Astrocyte (in vitro differentiated cells and primary cell): ENCODE measurements at regions not wholly inside any gene's neighbourhood (a gene's known extent, or its start where the extent isn't known, plus 50 kb on each side); places are given as distances from the start of the nearest gene placed in this dataset.
"Not testable (repeated sequence)": the region's sequence is repeated elsewhere in the genome, so short reads cannot be mapped to it uniquely, and the experiment has no call there.

Experiments used
- CTCF ChIP-seq: IDR thresholded peaks from 2 replicates; pipeline ENCODE4 v1.5.1; 2011; ENCODE audit warnings: low read depth, mild to moderate bottlenecking, inconsistent platforms, low read length, moderate library complexity; ENCODE audit not compliant: insufficient read depth
- EZH2 ChIP-seq: IDR thresholded peaks from 2 replicates; pipeline ENCODE4 v1.6.1; 2012; ENCODE audit warnings: mild to moderate bottlenecking, low read length, inconsistent platforms; ENCODE audit not compliant: insufficient read depth

DNA sequence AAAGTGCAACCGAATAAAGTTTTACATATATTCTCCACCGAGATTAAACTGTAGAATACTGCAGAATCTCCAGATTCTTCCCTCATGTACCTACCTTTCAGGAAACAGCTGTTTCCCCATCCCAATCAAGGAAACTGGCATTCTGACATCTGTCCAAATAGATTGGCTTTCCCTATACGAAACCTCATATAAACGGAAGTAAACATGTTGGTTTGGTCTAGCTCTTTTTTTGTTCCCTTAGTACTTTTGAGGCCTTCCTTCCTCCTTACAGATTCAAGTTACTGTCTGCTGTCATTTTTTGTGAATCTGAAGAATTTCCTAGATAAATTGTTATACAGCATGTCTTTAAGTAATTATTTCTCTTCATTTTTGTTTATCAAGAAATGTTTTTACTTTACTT, 554.6 kb downstream of the RPIA start:
- TF ChIP-seq EZH2, CTCF: not testable (repeated sequence)
